Superior temporal gyrus (tissue), 1 donor: ENCODE measurements at regions not wholly inside any gene's neighbourhood (a gene's known extent, or its start where the extent isn't known, plus 50 kb on each side); places are given as distances from the start of the nearest gene placed in this dataset.
A peak's percentile ranks its signal among the peaks of the same experiment; 100 is the strongest.

Experiments
- DNase-seq: peaks from one replicate; pipeline ENCODE4 v3.0.0-alpha.2; 2016; ENCODE audit errors: extremely low spot score

GRCh38 chr9:38160613-38161215 lies 91.7 kb upstream of the SHB start:
- DNase-seq: peak; percentile 59

DNA sequence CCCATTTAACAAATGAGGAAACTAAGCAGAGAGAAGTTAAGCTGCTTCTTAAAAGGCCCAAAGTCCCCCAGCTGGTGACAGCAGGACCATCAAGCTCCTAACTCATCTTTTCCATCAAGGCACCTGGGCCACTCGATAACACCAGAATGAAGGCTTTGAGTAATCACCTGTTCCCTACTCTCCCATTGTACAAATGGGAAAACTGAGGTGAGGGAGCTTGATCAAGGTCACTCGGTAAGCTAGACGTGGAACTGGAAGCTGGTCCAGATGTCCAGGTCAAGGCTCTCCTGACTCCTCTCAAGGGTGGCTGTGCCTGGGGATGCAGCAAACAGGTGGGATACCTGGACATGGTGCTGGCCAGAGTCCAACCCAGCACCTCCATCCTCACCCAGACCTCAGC lies 90.6 kb upstream of the SHB start:
- no peak for DNase-seq

GRCh38 chr9:38158628-38159027 lies 89.6 kb upstream of the SHB start:
- no peak for DNase-seq

DNA sequence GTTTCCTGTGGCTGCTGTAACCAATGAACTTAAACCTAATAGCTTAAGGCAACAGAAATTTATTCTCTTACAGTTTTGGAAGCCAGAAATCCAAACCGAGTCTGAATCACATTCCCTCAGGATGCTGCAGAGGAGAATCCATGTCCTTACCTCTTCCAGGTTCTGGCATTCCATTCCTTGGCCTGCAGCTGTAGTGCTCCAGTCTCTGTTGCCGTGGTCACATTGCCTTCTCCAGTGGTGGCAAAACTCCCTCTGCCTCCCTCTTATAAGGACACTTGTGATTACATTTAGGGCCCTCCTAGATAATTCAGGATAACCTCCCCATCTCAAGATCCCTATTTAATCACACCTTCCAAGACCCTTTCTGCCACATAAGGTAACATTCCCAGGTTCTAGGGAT lies 88.7 kb upstream of the SHB start:
- DNase-seq: no peak

- no peak for DNase-seq
These were observed 85.7 kb upstream of the SHB start for GRCh38 chr9:38154501-38155421.

GRCh38 chr9:38153910-38154291 lies 84.9 kb upstream of the SHB start:
- no peak for DNase-seq

- no peak for DNase-seq
These were observed 84.3 kb upstream of the SHB start for GRCh38 chr9:38153152-38153909.

DNA sequence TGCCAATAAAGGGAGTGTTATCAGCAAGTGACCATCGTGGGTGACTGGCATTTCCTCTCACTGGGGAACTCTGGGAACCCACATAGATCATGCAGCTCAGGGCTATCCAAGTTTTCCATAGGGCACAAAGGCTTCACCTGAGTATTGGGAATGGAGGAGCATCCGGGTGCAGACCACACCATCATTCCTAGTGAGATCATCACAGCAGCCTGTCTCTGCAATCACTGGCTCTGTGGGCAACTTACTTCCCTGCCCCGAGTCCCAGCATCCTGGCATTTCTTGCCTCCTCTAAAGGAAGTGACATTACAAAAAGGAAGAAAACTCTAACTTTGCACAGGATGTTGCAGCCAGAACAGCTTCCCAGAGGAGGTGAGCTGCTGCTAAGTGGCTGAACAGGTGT lies 80.6 kb upstream of the SHB start:
- DNase-seq: no peak

DNA sequence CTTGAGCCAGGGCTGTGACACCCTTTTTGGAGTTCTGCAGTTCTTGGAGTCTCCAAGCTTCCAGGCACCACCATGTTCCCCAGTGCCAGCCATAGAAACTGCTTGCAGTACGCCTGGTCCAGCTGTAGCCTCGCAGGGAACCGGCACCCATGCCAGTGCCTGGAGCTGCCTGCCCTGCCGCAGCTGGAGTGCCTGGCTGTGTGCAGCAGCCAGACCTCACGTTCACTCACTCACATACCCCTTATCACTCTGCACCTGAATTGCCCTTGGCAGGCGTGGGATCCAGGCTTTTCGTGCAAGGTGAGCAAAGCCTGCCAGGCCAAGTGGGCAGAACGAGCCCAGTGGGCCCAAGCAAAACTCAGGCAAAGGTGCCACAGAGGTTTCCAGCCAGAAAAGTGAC lies 77.8 kb upstream of the SHB start:
- no peak for DNase-seq

- no peak for DNase-seq
These were observed 76.6 kb upstream of the SHB start for GRCh38 chr9:38145526-38146053.

DNA sequence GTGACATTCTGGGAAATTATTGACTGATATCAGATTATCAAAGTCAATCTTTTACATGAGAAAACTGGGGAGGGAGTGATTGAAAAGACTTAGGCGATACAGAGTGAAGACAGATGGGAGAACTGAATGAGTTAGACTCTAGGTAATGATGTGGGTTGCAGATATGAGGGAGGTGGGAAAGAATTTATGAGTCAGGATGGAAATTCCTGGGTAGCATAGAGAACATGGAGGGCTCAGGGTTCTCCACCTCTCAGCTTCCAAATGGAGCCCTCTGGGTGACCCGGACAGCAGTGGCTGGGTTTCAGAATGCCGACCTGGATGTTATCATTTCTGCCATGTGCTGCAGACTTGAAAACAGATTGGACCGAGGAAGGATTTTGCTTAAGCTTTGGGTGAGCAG lies 75.4 kb upstream of the SHB start:
- DNase-seq: no peak

DNA sequence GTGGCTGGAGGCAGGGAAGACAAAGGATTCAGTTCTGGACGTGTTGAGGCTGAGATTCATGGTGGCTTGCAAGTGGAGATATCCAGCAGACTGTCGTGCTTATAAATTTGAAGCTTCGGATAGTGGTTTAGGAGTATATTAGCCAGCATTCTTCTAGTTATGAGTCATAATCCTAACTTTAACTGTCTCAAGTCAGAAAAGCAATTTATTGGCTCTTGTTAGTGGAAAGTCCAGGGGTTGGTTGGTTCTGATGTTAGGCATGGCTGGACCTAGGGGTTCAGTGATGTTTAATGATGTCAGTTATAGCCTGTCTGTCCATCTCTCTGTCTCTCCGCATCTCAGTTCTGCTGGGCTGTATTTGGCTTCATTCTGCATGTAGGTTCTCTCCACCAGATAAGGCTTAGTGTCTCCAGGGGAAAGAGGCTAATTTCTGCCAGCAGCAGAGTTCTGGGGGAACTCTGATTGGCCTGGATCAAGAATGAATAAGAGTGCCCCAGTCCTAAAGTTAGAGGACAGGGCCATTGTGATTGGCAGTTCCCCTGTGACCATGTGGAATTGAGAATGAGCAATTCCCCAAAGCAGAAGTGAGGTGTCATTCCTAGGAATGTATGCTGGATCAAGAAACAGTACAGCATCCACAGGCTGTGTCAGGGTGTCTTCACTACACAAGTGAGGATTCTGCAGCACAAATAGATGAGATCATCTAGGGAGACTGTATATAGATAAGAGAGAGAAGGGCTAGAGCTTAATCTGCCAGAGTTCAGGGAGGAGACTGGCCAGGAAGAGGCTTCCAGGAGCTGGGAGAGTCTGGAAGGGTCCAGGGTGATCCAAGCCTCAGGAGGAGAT lies 72.9 kb upstream of the SHB start:
- DNase-seq: no peak

DNA sequence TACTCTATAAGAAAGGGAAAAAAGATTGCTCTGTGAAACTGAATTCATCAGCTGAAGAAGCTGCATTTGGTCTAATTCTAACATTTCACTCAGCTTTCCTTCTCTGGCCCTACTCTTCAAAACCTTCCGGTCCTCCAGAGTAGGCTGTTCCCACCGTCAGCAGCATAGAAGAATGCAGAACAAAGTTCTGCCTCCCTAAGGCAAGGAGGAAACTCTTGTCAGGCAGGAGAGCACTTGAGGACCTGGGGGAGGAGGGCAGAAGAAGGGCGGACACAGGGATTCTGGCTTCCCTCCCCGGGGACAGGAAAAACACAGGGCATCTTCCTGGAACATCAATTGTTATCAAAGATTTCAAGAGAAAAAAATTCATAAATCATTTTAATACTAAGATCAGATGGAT lies 69.2 kb upstream of the SHB start:
- DNase-seq: no peak

DNA sequence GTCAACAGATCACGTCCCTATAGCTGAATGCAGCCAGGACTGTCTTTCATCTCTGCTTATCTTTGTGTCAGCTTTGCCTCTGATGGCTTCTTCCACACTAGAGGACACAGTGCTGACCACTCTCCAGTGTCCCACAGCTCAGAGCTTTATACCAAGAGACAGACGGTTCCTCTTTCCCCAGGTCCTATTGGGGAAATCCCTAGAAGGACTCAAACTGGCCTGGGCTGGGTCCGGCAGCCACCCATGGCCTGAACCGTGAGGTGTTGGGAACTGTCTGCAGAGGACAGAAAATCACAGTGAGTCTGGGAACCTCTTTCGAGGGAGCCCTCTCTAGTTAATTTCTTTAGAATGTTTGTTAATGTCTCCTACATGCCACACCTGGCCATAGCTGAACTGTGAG lies 68.3 kb upstream of the SHB start:
- no peak for DNase-seq

DNA sequence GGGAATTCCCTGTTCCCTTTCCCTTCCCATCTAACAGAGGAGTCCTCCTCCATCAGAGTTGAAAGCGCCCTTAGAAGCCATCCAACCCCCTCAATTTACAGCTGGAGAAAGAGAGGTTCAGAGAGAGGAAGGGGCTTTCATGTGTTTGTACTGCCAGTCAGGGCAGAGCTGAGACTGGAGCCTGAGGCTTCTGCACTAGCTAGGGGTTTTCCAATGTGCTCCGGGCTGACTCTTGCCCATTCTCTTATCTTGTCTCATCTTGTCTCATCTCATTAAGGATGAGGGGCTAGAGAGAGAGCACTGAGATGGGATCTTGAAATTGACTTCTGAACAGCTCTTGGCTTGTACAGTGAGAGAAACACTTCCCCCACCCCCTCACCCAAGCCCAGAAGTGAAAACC lies 67.4 kb upstream of the SHB start:
- DNase-seq: no peak

GRCh38 chr9:38134611-38135237 lies 65.7 kb upstream of the SHB start:
- DNase-seq: no peak

- no peak for DNase-seq
These were observed 64.6 kb upstream of the SHB start for GRCh38 chr9:38133595-38133994.

DNA sequence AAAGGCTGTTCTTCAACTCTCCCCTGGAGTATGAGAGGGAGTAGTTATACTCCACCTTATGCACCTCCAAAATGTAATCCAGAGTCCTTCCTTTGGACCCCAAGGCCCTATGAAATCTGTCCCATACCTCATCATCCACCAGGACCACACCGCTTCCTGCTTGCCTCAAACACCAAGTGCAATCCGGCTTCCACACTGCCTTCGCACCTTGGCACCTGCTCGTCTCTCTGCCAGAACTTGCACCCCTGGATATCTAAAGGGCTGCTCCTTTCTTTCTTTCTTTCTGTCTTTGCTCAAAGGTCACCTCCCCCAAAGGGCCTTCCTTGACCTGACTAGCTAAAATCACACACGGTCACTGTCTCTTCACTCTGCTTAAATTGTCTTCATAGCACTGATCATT lies 63.9 kb upstream of the SHB start:
- no peak for DNase-seq

- no peak for DNase-seq
These were observed 62.7 kb upstream of the SHB start for GRCh38 chr9:38131729-38132128.

DNA sequence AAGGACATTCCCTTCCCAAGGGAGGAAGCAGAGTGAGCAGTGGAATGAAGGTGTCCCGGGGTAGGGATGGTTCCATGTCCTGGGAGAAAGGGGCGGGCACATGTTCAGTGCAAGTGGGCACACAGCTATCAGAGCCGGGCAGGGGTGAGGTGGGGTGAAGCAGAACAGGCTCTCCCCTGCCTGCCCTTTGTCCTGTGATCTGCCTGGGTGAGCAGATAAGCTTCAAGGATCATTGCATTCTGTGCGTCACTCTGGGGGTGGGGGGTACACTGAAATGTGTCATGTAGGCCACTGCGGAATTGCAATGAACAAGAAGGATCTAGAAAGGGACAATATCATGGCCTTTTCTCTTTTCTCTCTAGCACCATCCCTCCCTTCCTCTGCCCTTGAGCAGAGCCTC lies 61.7 kb upstream of the SHB start:
- DNase-seq: no peak

DNA sequence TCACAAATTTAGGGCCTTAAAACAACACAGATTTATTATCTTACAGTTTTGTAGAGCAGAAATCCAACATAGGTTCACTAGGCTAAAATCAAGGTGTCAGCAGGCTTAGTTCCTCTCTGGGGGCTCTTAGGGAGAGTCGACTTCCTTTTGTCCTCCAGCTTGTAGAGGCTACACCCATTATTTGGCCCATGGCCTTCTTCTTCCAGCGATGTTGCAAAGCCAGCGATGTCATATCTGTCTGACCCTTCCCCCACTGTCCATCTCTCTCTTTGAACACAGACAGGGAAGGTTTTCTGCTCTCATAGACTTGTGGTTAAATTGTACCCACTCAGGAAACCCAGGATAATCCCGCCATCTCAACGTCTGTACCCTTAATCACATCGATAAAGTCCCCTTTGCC lies 60.3 kb upstream of the SHB start:
- no peak for DNase-seq
